ENCODE measurements at regions not wholly inside any gene's neighbourhood (a gene's known extent, or its start where the extent isn't known, plus 50 kb on each side); places are given as distances from the start of the nearest gene placed in this dataset.

DNA sequence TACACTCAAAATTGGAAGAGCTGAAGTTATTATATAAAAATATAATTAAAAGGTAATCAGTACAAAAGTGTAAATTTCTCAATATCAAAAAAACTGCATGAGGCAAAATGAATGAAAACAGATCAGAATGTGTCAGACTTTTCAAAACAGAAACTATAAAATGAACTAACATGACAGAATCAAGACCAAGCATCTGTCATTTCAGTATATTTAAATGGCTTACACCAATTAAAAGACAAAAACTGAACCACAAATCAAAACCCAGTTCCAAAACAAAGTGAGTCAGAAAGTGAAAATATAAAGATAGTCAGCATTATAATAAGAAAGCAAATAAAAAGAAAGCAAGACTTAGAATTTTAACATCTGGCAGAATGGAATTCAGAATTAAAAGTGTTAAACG, 289.7 kb downstream of the UBE3D start:
- Histone ChIP-seq H3K4me3 (replicated peaks in 1 of 4; ENCODE audit: control extremely low read depth in 1 of 4, insufficient read depth in 1 of 4, low read depth in 3 of 4, low read length in 4 of 4) (no peak overlapping the region), H3K36me3 (ENCODE audit: control insufficient read depth, insufficient read depth, low read length) (no peaks in the 10 kb centered on the region), H3K4me2 (ENCODE audit: extremely low read depth, insufficient read depth, low read length) (no peak overlapping the region), H3K9ac (ENCODE audit: insufficient read depth, low read length) (no peak overlapping the region), H3K27me3 (ENCODE audit: control insufficient read depth, insufficient read depth, low read length) (no peaks in the 10 kb centered on the region), H3K27ac (ENCODE audit: insufficient read depth, low read length) (no peak overlapping the region), H3K4me1 (ENCODE audit: control insufficient read depth, extremely low read depth, insufficient read depth, low read length) (no peaks in the 10 kb centered on the region), H4K20me1 (ENCODE audit: control insufficient read depth, extremely low read depth, insufficient read depth, low read length) (no peaks in the 10 kb centered on the region), H2AFZ (ENCODE audit: low read length) (no peak overlapping the region), H3K9me3 (ENCODE audit: control insufficient read depth, insufficient read depth, low read depth, low read length) (no peaks in the 10 kb centered on the region), H3K79me2 (ENCODE audit: control insufficient read depth, insufficient read depth, low read length) (no peaks in the 10 kb centered on the region)
- no peak for DNase-seq (ENCODE audit: low read depth in 2 of 2)
- TF ChIP-seq EZH2 (IDR thresholded peaks at IDR 0.05; ENCODE audit: low read length, missing control alignments): no peak
- TF ChIP-seq, protein P1, sequence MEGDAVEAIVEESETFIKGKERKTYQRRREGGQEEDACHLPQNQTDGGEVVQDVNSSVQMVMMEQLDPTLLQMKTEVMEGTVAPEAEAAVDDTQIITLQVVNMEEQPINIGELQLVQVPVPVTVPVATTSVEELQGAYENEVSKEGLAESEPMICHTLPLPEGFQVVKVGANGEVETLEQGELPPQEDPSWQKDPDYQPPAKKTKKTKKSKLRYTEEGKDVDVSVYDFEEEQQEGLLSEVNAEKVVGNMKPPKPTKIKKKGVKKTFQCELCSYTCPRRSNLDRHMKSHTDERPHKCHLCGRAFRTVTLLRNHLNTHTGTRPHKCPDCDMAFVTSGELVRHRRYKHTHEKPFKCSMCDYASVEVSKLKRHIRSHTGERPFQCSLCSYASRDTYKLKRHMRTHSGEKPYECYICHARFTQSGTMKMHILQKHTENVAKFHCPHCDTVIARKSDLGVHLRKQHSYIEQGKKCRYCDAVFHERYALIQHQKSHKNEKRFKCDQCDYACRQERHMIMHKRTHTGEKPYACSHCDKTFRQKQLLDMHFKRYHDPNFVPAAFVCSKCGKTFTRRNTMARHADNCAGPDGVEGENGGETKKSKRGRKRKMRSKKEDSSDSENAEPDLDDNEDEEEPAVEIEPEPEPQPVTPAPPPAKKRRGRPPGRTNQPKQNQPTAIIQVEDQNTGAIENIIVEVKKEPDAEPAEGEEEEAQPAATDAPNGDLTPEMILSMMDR (conservative IDR thresholded peaks at IDR 0.05 in 1 of 2, IDR thresholded peaks at IDR 0.05 in 1 of 2; ENCODE audit: low read depth in 1 of 2, low read length in 2 of 2): no peak

DNA sequence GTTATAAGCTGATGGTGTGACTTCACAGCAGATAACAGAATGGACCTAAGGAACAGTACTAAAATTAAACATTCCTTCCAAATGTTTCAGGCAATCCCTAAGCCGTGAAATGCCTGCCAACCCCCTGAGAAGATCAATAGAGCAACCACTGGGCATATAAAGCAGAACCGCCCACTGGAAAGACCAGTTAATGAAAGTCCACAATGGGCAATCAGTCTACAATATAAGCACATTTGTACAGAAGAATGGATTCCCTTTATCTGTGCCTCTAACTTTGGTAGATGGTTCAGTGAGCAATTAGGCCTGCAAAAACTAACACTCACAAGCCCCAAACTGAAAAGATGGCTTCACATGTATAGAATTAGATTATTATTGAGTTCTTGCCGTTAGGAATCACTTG, 286.6 kb downstream of the UBE3D start:
- no peaks in the 10 kb centered on the region for H4K20me1 ChIP-seq (ENCODE audit: control insufficient read depth, extremely low read depth, insufficient read depth, low read length)
- no peaks in the 10 kb centered on the region for H3K4me1 ChIP-seq (ENCODE audit: control insufficient read depth, extremely low read depth, insufficient read depth, low read length)
- H3K36me3 ChIP-seq (ENCODE audit: control insufficient read depth, insufficient read depth, low read length): no peaks in the 10 kb centered on the region
- H3K79me2 ChIP-seq (ENCODE audit: control insufficient read depth, insufficient read depth, low read length): no peaks in the 10 kb centered on the region
- H3K4me3 ChIP-seq (replicated peaks in 1 of 4; ENCODE audit: control extremely low read depth in 1 of 4, insufficient read depth in 1 of 4, low read depth in 3 of 4, low read length in 4 of 4): no peak overlapping the region
- no peak for TF ChIP-seq EZH2 (IDR thresholded peaks at IDR 0.05; ENCODE audit: low read length, missing control alignments)
- TF ChIP-seq, protein P1 (conservative IDR thresholded peaks at IDR 0.05 in 1 of 2, IDR thresholded peaks at IDR 0.05 in 1 of 2; ENCODE audit: low read depth in 1 of 2, low read length in 2 of 2): no peak
- H3K9me3 ChIP-seq (ENCODE audit: control insufficient read depth, insufficient read depth, low read depth, low read length): no peaks in the 10 kb centered on the region
- H2AFZ ChIP-seq (ENCODE audit: low read length): no peak overlapping the region
- no peak overlapping the region for H3K9ac ChIP-seq (ENCODE audit: insufficient read depth, low read length)
- no peak overlapping the region for H3K27ac ChIP-seq (ENCODE audit: insufficient read depth, low read length)
- no peak overlapping the region for H3K4me2 ChIP-seq (ENCODE audit: extremely low read depth, insufficient read depth, low read length)
- peaks cover 3% of the 10 kb centered on the region for H3K27me3 ChIP-seq (ENCODE audit: control insufficient read depth, insufficient read depth, low read length)
- DNase-seq (ENCODE audit: low read depth in 2 of 2): no peak

DNA sequence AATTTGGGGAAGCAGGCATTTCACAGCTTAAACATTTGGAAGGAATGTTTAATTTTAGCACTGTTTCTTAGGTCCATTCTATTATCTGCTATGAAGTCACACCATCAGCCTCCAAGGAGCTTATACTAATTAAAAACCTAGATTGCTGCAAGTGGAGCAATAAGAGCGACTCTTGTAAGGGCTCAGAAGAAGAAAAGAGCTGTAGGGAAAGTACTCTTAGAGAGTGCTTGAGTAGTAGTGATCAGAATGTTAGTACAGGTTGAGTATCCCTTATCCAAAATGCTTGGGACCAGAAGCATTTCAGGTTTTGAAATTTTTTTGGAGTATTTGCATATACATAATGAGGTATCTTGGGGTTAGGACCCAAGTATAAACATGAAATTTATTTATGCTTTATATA, 285.3 kb downstream of the UBE3D start:
- H3K27me3 ChIP-seq (ENCODE audit: control insufficient read depth, insufficient read depth, low read length): peaks cover 3% of the 10 kb centered on the region
- no peak for DNase-seq (ENCODE audit: low read depth in 2 of 2)
- H3K4me2 ChIP-seq (ENCODE audit: extremely low read depth, insufficient read depth, low read length): no peak overlapping the region
- H3K9ac ChIP-seq (ENCODE audit: insufficient read depth, low read length): no peak overlapping the region
- H3K4me1 ChIP-seq (ENCODE audit: control insufficient read depth, extremely low read depth, insufficient read depth, low read length): no peaks in the 10 kb centered on the region
- no peak overlapping the region for H3K27ac ChIP-seq (ENCODE audit: insufficient read depth, low read length)
- TF ChIP-seq, protein P1 (conservative IDR thresholded peaks at IDR 0.05 in 1 of 2, IDR thresholded peaks at IDR 0.05 in 1 of 2; ENCODE audit: low read depth in 1 of 2, low read length in 2 of 2): no peak
- no peak for TF ChIP-seq EZH2 (IDR thresholded peaks at IDR 0.05; ENCODE audit: low read length, missing control alignments)
- no peaks in the 10 kb centered on the region for H3K79me2 ChIP-seq (ENCODE audit: control insufficient read depth, insufficient read depth, low read length)
- H4K20me1 ChIP-seq (ENCODE audit: control insufficient read depth, extremely low read depth, insufficient read depth, low read length): no peaks in the 10 kb centered on the region
- no peak overlapping the region for H2AFZ ChIP-seq (ENCODE audit: low read length)
- no peak overlapping the region for H3K4me3 ChIP-seq (replicated peaks in 1 of 4; ENCODE audit: control extremely low read depth in 1 of 4, insufficient read depth in 1 of 4, low read depth in 3 of 4, low read length in 4 of 4)
- no peaks in the 10 kb centered on the region for H3K9me3 ChIP-seq (ENCODE audit: control insufficient read depth, insufficient read depth, low read depth, low read length)
- no peaks in the 10 kb centered on the region for H3K36me3 ChIP-seq (ENCODE audit: control insufficient read depth, insufficient read depth, low read length)

All from fibroblast of lung (primary cell).